ENCODE measurements at regions not wholly inside any gene's neighbourhood (a gene's known extent, or its start where the extent isn't known, plus 50 kb on each side); places are given as distances from the start of the nearest gene placed in this dataset.

DNA sequence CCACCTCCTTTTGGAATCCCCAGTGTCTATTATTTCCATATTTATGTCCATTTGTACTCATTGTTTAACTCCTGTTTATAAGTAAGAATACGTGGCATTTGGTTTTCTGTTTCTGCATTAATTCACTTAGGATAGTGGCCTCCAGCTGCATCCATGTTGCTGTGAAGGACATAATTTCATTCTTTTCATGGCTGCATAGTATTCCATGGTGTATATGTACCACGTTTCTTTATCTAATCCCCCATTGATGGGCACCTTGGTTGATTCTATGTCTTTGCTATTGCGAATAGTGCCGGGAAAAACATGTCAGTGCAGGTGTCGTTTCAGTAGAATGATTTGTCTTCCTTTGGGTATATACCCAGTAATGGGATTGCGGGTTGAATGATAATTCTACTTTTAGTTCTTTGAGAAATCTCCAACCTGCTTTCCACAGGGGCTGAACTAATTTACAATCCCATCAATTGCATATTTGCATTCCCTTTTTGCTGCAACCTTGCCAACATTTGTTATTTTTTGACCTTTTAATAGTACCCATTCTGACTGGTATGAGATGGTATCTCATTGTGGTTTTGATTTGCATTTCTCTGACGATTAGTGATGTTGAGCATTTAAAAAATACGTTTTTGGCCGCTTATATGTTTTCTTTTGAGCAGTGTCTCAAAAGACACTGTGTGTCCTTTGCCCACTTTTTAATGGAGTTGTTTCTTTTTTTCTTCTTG, 373.2 kb upstream of the TNRC6C start:
- no peak for DNase-seq (ENCODE audit: extremely low spot score in 2 of 2)
- Histone ChIP-seq H3K27ac (no peak overlapping the region), H3K9me3 (no peaks in the 10 kb centered on the region), H3K4me1 (no peaks in the 10 kb centered on the region), H3K27me3 (no peaks in the 10 kb centered on the region), H3K4me3 (no peak overlapping the region), H3K36me3 (no peaks in the 10 kb centered on the region)
- intact Hi-C loops (cut with DNase I): no loop called here
- TF ChIP-seq POLR2A (IDR thresholded peaks at IDR 0.05): no peak
- TF ChIP-seq POLR2AphosphoS5 (IDR thresholded peaks at IDR 0.05; ENCODE audit: insufficient read depth in 1 of 2, low read depth in 1 of 2): no peak
- TF ChIP-seq, protein P1, sequence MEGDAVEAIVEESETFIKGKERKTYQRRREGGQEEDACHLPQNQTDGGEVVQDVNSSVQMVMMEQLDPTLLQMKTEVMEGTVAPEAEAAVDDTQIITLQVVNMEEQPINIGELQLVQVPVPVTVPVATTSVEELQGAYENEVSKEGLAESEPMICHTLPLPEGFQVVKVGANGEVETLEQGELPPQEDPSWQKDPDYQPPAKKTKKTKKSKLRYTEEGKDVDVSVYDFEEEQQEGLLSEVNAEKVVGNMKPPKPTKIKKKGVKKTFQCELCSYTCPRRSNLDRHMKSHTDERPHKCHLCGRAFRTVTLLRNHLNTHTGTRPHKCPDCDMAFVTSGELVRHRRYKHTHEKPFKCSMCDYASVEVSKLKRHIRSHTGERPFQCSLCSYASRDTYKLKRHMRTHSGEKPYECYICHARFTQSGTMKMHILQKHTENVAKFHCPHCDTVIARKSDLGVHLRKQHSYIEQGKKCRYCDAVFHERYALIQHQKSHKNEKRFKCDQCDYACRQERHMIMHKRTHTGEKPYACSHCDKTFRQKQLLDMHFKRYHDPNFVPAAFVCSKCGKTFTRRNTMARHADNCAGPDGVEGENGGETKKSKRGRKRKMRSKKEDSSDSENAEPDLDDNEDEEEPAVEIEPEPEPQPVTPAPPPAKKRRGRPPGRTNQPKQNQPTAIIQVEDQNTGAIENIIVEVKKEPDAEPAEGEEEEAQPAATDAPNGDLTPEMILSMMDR (IDR thresholded peaks at IDR 0.05): no peak

DNA sequence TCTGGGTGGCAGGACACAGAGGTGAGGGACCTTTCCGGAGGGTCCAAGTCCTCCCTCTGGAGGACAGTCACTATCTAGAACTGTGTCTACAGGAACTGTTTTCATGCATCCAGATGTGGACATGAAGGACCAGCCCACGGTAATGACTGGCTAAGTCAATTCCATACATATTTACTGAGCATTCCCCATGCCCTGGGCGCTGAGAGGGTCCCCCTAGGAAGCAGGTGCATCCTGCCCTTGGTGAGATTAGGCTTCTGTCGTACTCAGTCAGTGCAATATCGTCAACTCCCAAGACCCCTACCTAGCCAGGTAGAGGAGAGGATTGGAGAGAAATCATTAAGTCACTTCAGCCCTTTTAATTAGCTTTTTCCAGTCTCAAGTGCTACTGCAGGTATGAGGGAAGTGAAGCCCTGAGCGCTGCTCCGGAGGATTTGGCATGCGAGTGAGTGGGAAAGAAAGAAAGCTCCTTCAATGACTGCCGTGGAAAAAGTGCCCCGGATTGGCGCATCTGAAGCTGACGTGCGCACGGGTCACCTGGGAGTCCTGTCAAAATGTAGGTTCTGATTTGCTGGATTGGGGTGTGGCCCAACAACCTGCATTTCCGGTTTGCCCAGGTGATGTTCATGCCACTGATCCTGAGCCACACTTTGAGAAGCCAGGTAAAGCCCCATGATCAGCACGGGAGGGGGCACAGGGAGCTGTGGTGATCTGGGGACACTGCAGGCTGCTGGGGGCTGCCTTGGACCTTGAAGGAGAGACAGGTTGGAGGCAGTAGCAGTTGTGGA, 367.4 kb upstream of the TNRC6C start:
- Histone ChIP-seq H3K36me3 (no peaks in the 10 kb centered on the region), H3K4me1 (no peaks in the 10 kb centered on the region), H3K27me3 (no peaks in the 10 kb centered on the region), H3K27ac (no peak overlapping the region), H3K4me3 (no peak overlapping the region), H3K9me3 (no peaks in the 10 kb centered on the region)
- DNase-seq (ENCODE audit: extremely low spot score in 2 of 2): no peak
- intact Hi-C loops (cut with DNase I): no loop called here
- no peak for TF ChIP-seq POLR2A (IDR thresholded peaks at IDR 0.05)
- TF ChIP-seq, protein P1 (IDR thresholded peaks at IDR 0.05): no peak
- no peak for TF ChIP-seq POLR2AphosphoS5 (IDR thresholded peaks at IDR 0.05; ENCODE audit: insufficient read depth in 1 of 2, low read depth in 1 of 2)

DNA sequence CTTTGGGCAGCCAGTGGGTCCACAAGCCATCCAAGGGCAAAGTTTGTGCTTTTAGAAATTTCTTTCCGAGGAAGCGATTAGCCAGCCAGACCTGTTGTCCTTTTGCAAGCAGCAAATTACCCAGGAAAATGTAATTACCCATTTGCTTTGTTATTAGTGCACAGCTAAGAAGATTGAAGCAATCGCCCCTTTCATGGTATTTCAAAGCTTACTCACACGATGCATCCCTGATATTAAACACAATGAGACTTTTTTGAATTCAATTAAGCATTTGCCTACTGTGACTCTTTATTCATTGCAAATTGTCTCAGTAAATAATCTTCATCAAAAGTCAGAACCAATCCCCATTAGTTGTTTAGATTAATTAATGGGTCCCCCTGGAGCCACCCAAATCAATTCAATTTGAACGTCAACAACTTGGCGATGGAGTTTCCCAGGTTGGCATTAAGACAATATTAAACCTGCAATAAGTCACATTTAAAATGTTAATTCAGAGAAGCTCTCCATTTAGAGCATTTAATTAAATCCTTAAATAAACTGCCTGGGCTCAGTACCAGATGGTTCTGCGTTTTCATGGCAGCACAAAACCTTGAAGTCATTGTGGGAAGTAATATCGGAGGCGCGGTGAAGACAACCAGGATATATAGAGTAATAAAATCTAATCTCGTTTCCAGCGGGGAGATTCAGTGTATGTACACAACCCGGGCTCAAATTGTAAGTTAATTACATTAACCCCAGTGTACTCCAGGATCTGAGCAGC, 366.2 kb upstream of the TNRC6C start:
- DNase-seq (ENCODE audit: extremely low spot score in 2 of 2): no peak
- H3K27ac ChIP-seq: no peak overlapping the region
- H3K4me3 ChIP-seq: no peak overlapping the region
- no peaks in the 10 kb centered on the region for H3K4me1 ChIP-seq
- no peaks in the 10 kb centered on the region for H3K9me3 ChIP-seq
- intact Hi-C loops (cut with DNase I): no loop called here
- TF ChIP-seq POLR2A (IDR thresholded peaks at IDR 0.05) (no peak), POLR2AphosphoS5 (IDR thresholded peaks at IDR 0.05; ENCODE audit: insufficient read depth in 1 of 2, low read depth in 1 of 2) (no peak)
- H3K27me3 ChIP-seq: no peaks in the 10 kb centered on the region
- H3K36me3 ChIP-seq: no peaks in the 10 kb centered on the region

DNA sequence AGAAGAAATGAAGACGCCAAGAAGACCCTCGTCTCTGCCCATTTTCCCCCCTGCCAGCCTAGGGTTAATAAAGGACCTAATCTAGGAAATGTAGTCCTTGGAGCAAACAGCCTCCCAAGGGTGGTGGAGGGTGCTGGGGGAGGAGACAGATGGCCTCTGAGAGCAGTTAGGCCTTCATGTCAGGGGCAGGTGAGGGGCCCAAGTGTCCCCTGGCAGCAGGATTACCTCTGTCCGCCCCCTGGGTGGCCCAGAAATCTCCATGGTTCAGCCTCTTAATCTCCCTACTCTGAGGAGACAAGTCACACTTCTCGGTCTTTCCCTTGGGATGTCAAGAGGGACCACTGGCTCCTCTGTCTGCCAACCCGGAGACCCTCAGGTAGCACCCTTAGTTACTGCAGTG, 365.4 kb upstream of the TNRC6C start:
- DNase-seq (ENCODE audit: extremely low spot score in 2 of 2): no peak
- no peaks in the 10 kb centered on the region for H3K4me1 ChIP-seq
- H3K27me3 ChIP-seq: no peaks in the 10 kb centered on the region
- H3K4me3 ChIP-seq: no peak overlapping the region
- H3K36me3 ChIP-seq: no peaks in the 10 kb centered on the region
- no peaks in the 10 kb centered on the region for H3K9me3 ChIP-seq
- intact Hi-C loops (cut with DNase I): no loop called here
- H3K27ac ChIP-seq: no peak overlapping the region
- no peak for TF ChIP-seq POLR2A (IDR thresholded peaks at IDR 0.05)
- TF ChIP-seq POLR2AphosphoS5 (IDR thresholded peaks at IDR 0.05; ENCODE audit: insufficient read depth in 1 of 2, low read depth in 1 of 2): no peak
- TF ChIP-seq, protein P1 (IDR thresholded peaks at IDR 0.05): no peak

DNA sequence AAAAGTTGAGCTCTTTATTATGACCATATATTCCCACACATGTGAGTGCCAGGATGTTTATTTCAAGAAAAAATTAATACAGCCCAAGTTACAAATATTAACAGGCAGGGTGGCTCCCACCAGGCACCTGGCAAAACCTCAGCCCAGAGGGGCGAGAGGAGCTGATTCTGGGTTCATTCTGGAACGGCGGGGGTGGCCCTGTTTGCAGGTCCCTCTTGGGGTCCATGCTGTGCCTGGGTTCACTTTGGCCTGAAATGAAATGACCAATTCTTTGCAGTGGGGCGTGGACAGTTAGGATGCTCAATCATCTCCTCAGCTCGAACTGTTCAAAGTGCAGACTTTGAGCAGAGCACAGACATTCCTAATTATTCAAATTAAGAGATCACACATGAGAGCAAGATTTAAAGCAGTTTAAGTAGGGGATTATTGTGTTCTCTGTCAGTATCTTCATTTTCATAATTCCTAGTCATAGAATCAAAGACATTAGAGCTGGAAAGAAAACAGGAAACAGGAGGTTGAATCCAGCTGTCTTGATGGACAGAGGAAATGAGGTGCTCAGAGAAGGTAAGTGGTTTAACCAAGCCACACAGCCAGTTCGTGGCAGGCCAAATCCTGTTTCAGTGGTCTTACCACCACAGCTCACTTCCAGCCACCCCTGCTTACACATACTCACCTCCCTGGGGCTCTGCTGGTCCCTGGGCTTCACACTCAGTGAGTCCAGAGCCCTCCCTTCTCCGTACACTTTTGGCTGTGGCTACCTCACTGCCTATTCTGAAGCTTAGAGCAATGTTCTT, 363.9 kb upstream of the TNRC6C start:
- DNase-seq (ENCODE audit: extremely low spot score in 2 of 2): no peak

More for the DNA sequence above, 363.9 kb upstream of the TNRC6C start:
- no peaks in the 10 kb centered on the region for H3K9me3 ChIP-seq
- no peaks in the 10 kb centered on the region for H3K27me3 ChIP-seq
- intact Hi-C loops (cut with DNase I): no loop called here
- no peak for TF ChIP-seq POLR2A (IDR thresholded peaks at IDR 0.05)
- TF ChIP-seq, protein P1 (IDR thresholded peaks at IDR 0.05): no peak
- TF ChIP-seq POLR2AphosphoS5 (IDR thresholded peaks at IDR 0.05; ENCODE audit: insufficient read depth in 1 of 2, low read depth in 1 of 2): no peak
- H3K27ac ChIP-seq: no peak overlapping the region
- H3K4me3 ChIP-seq: no peak overlapping the region
- no peaks in the 10 kb centered on the region for H3K36me3 ChIP-seq
- H3K4me1 ChIP-seq: no peaks in the 10 kb centered on the region

Measured in vagina (tissue), 2 donors.